Stomach smooth muscle (tissue), 2 donors: ENCODE measurements at regions not wholly inside any gene's neighbourhood (a gene's known extent, or its start where the extent isn't known, plus 50 kb on each side); places are given as distances from the start of the nearest gene placed in this dataset.
"Not testable (repeated sequence)": the region's sequence is repeated elsewhere in the genome, so short reads cannot be mapped to it uniquely, and the experiment has no call there.

Experiments used
- H3K27ac ChIP-seq: one replicate; pipeline ENCODE4 v1.7.0; 2013; ENCODE audit warnings: mild to moderate bottlenecking, low read length, inconsistent platforms
- H3K27me3 ChIP-seq, 2 donors: one replicate each; pipeline ENCODE4 v1.7.0; 2013; ENCODE audit warnings: low read length in 2 of 2; ENCODE audit not compliant: insufficient read depth in 2 of 2, control insufficient read depth in 1 of 2
- H3K36me3 ChIP-seq, 2 donors: one replicate each; pipeline ENCODE4 v1.7.0; 2013; ENCODE audit warnings: low read length in 2 of 2; ENCODE audit not compliant: control insufficient read depth in 2 of 2, insufficient read depth in 2 of 2
- H3K4me1 ChIP-seq: one replicate; pipeline ENCODE4 v1.7.0; 2013; ENCODE audit warnings: low read length; ENCODE audit not compliant: control insufficient read depth, insufficient read depth
- H3K4me3 ChIP-seq, 2 donors: one replicate each; pipeline ENCODE4 v1.7.0; 2013; ENCODE audit warnings: low read length in 2 of 2
- H3K9ac ChIP-seq, 2 donors: one replicate each; pipeline ENCODE4 v1.7.0; 2013; ENCODE audit warnings: low read length in 2 of 2, mild to moderate bottlenecking in 1 of 2
- H3K9me3 ChIP-seq, 2 donors: one replicate each; pipeline ENCODE4 v1.7.0; 2013; ENCODE audit warnings: low read length in 2 of 2; ENCODE audit not compliant: control insufficient read depth in 2 of 2
- donor health status: healthy.
- donor health status: Pancreatic carcinoma.

GRCh38 chrX:69062493-69062892 is 102.8 kb downstream of the PJA1 start:
- Histone ChIP-seq H3K36me3 (no peaks in the 10 kb centered on the region), H3K4me3 (no peak overlapping the region), H3K4me1 (peaks cover 3% of the 10 kb centered on the region), H3K9ac (no peak overlapping the region), H3K27ac (no peak overlapping the region), H3K9me3 (peaks cover 0 to 6% of the 10 kb centered on the region in 2 donors), H3K27me3 (peaks cover 0 to 18% of the 10 kb centered on the region in 2 donors)

GRCh38 chrX:69060631-69061408 is 104.4 kb downstream of the PJA1 start:
- Histone ChIP-seq H3K27me3 (peaks cover 0 to 16% of the 10 kb centered on the region in 2 donors), H3K36me3 (no peaks in the 10 kb centered on the region), H3K4me3 (no peak overlapping the region), H3K27ac (no peak overlapping the region), H3K9ac (no peak overlapping the region), H3K4me1 (peaks cover 3% of the 10 kb centered on the region), H3K9me3 (peaks cover 0 to 6% of the 10 kb centered on the region in 2 donors)

- Histone ChIP-seq H3K4me1 (no peaks in the 10 kb centered on the region), H3K27ac (no peak overlapping the region), H3K4me3 (no peak overlapping the region), H3K9ac (no peak overlapping the region), H3K27me3 (peaks cover 0 to 16% of the 10 kb centered on the region in 2 donors), H3K36me3 (no peaks in the 10 kb centered on the region), H3K9me3 (no peaks in the 10 kb centered on the region)
These were observed 110.1 kb downstream of the PJA1 start for GRCh38 chrX:69055193-69055592.

- H3K9me3 ChIP-seq, H3K4me3 ChIP-seq, H3K27ac ChIP-seq, H3K36me3 ChIP-seq, H3K4me1 ChIP-seq, H3K9ac ChIP-seq: not testable (repeated sequence)
- H3K27me3 ChIP-seq = peaks cover 0 to 18% of the 10 kb centered on the region in 2 donors
These were observed 110.8 kb downstream of the PJA1 start for GRCh38 chrX:69054497-69054896.

- Histone ChIP-seq H3K36me3 (no peaks in the 10 kb centered on the region), H3K27ac (no peak overlapping the region), H3K4me1 (no peaks in the 10 kb centered on the region), H3K4me3 (no peak overlapping the region), H3K9me3 (no peaks in the 10 kb centered on the region), H3K27me3 (peaks cover 0 to 32% of the 10 kb centered on the region in 2 donors), H3K9ac (no peak overlapping the region)
These were observed 113.4 kb downstream of the PJA1 start for GRCh38 chrX:69051901-69052300.

- no peaks in the 10 kb centered on the region for H3K36me3 ChIP-seq
- H3K27ac ChIP-seq = no peak overlapping the region
- H3K27me3 ChIP-seq = peaks cover 0 to 34% of the 10 kb centered on the region in 2 donors
- no peaks in the 10 kb centered on the region for H3K9me3 ChIP-seq
- H3K4me3 ChIP-seq = no peak overlapping the region
- H3K4me1 ChIP-seq = no peaks in the 10 kb centered on the region
- H3K9ac ChIP-seq = no peak overlapping the region
These were observed 115.0 kb downstream of the PJA1 start for GRCh38 chrX:69050051-69050765.

GRCh38 chrX:69046996-69047490 is 118.2 kb downstream of the PJA1 start:
- Histone ChIP-seq H3K4me3 (no peak overlapping the region), H3K9me3 (no peaks in the 10 kb centered on the region)

GRCh38 chrX:69045616-69046345 is 119.5 kb downstream of the PJA1 start:
- Histone ChIP-seq H3K36me3 (no peaks in the 10 kb centered on the region), H3K27me3 (peaks cover 0 to 23% of the 10 kb centered on the region in 2 donors), H3K9ac (no peak overlapping the region), H3K4me3 (no peak overlapping the region), H3K4me1 (no peaks in the 10 kb centered on the region), H3K27ac (no peak overlapping the region), H3K9me3 (no peaks in the 10 kb centered on the region)

More at GRCh38 chrX:69046996-69047490, 118.2 kb downstream of the PJA1 start:
- Histone ChIP-seq H3K36me3 (no peaks in the 10 kb centered on the region), H3K9ac (no peak overlapping the region), H3K4me1 (no peaks in the 10 kb centered on the region), H3K27me3 (peaks cover 0 to 28% of the 10 kb centered on the region in 2 donors), H3K27ac (no peak overlapping the region)

- peaks cover 0 to 9% of the 10 kb centered on the region in 2 donors for H3K27me3 ChIP-seq
- H3K36me3 ChIP-seq = no peaks in the 10 kb centered on the region
- H3K4me1 ChIP-seq = no peaks in the 10 kb centered on the region
- H3K9me3 ChIP-seq = no peaks in the 10 kb centered on the region
- no peak overlapping the region for H3K27ac ChIP-seq
- H3K4me3 ChIP-seq = no peak overlapping the region
- H3K9ac ChIP-seq = no peak overlapping the region
These were observed 126.4 kb downstream of the PJA1 start for GRCh38 chrX:69038816-69039215.

- H3K36me3 ChIP-seq = no peaks in the 10 kb centered on the region
- no peaks in the 10 kb centered on the region for H3K9me3 ChIP-seq
- H3K27ac ChIP-seq = no peak overlapping the region
- H3K4me3 ChIP-seq = no peak overlapping the region
- H3K9ac ChIP-seq = no peak overlapping the region
- no peaks in the 10 kb centered on the region for H3K4me1 ChIP-seq
- H3K27me3 ChIP-seq = peaks cover 0 to 9% of the 10 kb centered on the region in 2 donors
These were observed 127.1 kb downstream of the PJA1 start for GRCh38 chrX:69038188-69038587.
